Thyroid gland (tissue), 4 donors: ENCODE measurements at regions not wholly inside any gene's neighbourhood (a gene's known extent, or its start where the extent isn't known, plus 50 kb on each side); places are given as distances from the start of the nearest gene placed in this dataset.

Source experiments
- CTCF ChIP-seq, 6 experiments: fragments of 200-600 bp in 3 of 6; fragments of 450-650 bp in 3 of 6; sonication (generic) in 3 of 6; IDR thresholded peaks; one replicate each; pipeline ENCODE4 v1.5.1; 2016 to 2019; ENCODE audit warnings: antibody characterized with exemption in 6 of 6, mild to moderate bottlenecking in 2 of 6, inconsistent platforms in 1 of 6, moderate library complexity in 1 of 6
- POLR2A ChIP-seq, 2 donors: fragments of 450-650 bp; IDR thresholded peaks; one replicate each; pipeline ENCODE4 v1.6.1; 2017; ENCODE audit warnings: antibody characterized with exemption in 2 of 2, mild to moderate bottlenecking in 2 of 2, moderate library complexity in 1 of 2

- TF ChIP-seq CTCF (IDR thresholded peaks at IDR 0.05) (no peak), POLR2A (IDR thresholded peaks at IDR 0.05) (no peak)
These were observed 75.8 kb upstream of the ZRANB2 start for GRCh38 chr1:71156590-71156989.
